Upper lobe of right lung (tissue), 1 donor: ENCODE measurements at regions not wholly inside any gene's neighbourhood (a gene's known extent, or its start where the extent isn't known, plus 50 kb on each side); places are given as distances from the start of the nearest gene placed in this dataset.

Experiments
- ATAC-seq: fragments of 200-7000 bp; cut with Tn5 transposase; one replicate; pipeline ENCODE4 v1.9.1; 2020; ENCODE audit warnings: mild to moderate bottlenecking, moderate library complexity
- DNase-seq: peaks from one replicate; pipeline ENCODE4 v3.0.0-alpha.2; 2020
- H3K27ac ChIP-seq: fragments of 200-600 bp; one replicate; pipeline ENCODE4 v1.8.0; 2022
- H3K27me3 ChIP-seq: fragments of 200-600 bp; one replicate; pipeline ENCODE4 v1.8.0; 2022; ENCODE audit warnings: mild to moderate bottlenecking
- H3K36me3 ChIP-seq: fragments of 200-600 bp; one replicate; pipeline ENCODE4 v1.8.0; 2022
- H3K4me1 ChIP-seq: fragments of 200-600 bp; one replicate; pipeline ENCODE4 v1.8.0; 2022
- H3K4me3 ChIP-seq: fragments of 200-600 bp; one replicate; pipeline ENCODE4 v1.8.0; 2022; ENCODE audit warnings: mild to moderate bottlenecking
- H3K9me3 ChIP-seq: fragments of 200-600 bp; one replicate; pipeline ENCODE4 v1.8.0; 2022
- CTCF ChIP-seq: fragments of 200-600 bp; IDR thresholded peaks from one replicate; pipeline ENCODE4 v1.8.0; 2022; ENCODE audit warnings: antibody characterized with exemption
- intact Hi-C: fragments of 100-400 bp; cut with DNase I; formaldehyde crosslinking; loops from one replicate; pipeline ENCODE4 v1.11.0; 2022
- donor health status: DM: no; HTN: yes; CAD: no; lungs with severe emphysema.

- ATAC-seq, result no peak
- H3K4me3 ChIP-seq, result no peak overlapping the region
- no peak for DNase-seq
- H3K4me1 ChIP-seq, result peaks cover 13% of the 10 kb centered on the region
- TF ChIP-seq CTCF, result no peak
- no peak overlapping the region for H3K27ac ChIP-seq
- no peaks in the 10 kb centered on the region for H3K9me3 ChIP-seq
- no peaks in the 10 kb centered on the region for H3K36me3 ChIP-seq
- intact Hi-C loops, result no loop called here
- no peaks in the 10 kb centered on the region for H3K27me3 ChIP-seq
These were observed 218.1 kb upstream of the HMGA2 start for GRCh38 chr12:65606008-65606766.

- DNase-seq (no peak), ATAC-seq (no peak)
- no peak for TF ChIP-seq CTCF
- H3K9me3 ChIP-seq, result no peaks in the 10 kb centered on the region
- no peak overlapping the region for H3K4me3 ChIP-seq
- H3K27me3 ChIP-seq, result no peaks in the 10 kb centered on the region
- H3K27ac ChIP-seq, result no peak overlapping the region
- H3K4me1 ChIP-seq, result peaks cover 10% of the 10 kb centered on the region
- no peaks in the 10 kb centered on the region for H3K36me3 ChIP-seq
- intact Hi-C loops, result no loop called here
These were observed 216.9 kb upstream of the HMGA2 start for GRCh38 chr12:65607401-65607841.

- H3K36me3 ChIP-seq, result no peaks in the 10 kb centered on the region
- no peak overlapping the region for H3K27ac ChIP-seq
- no peaks in the 10 kb centered on the region for H3K27me3 ChIP-seq
- H3K4me1 ChIP-seq, result peaks cover under 1% of the 10 kb centered on the region
- no peak for DNase-seq
- no peak overlapping the region for H3K4me3 ChIP-seq
- no peaks in the 10 kb centered on the region for H3K9me3 ChIP-seq
- intact Hi-C loops, result no loop called here
- TF ChIP-seq CTCF, result no peak
- ATAC-seq, result no peak
These were observed 215.9 kb upstream of the HMGA2 start for GRCh38 chr12:65608319-65608916.

- no peaks in the 10 kb centered on the region for H3K9me3 ChIP-seq
- intact Hi-C loops, result no loop called here
- no peak for ATAC-seq
These were observed 214.9 kb upstream of the HMGA2 start for GRCh38 chr12:65609359-65609771.

GRCh38 chr12:65611396-65611795, 212.9 kb upstream of the HMGA2 start:
- DNase-seq (no peak), ATAC-seq (no peak)
- Histone ChIP-seq H3K27me3 (peaks cover 5% of the 10 kb centered on the region), H3K9me3 (no peaks in the 10 kb centered on the region), H3K36me3 (no peaks in the 10 kb centered on the region), H3K4me1 (no peaks in the 10 kb centered on the region), H3K4me3 (no peak overlapping the region), H3K27ac (no peak overlapping the region)
- no peak for TF ChIP-seq CTCF
- intact Hi-C loops, result no loop called here

More at GRCh38 chr12:65609359-65609771, 214.9 kb upstream of the HMGA2 start:
- H3K4me1 ChIP-seq, result no peaks in the 10 kb centered on the region
- H3K4me3 ChIP-seq, result no peak overlapping the region
- DNase-seq, result no peak
- H3K27ac ChIP-seq, result no peak overlapping the region
- TF ChIP-seq CTCF, result no peak
- peaks cover 5% of the 10 kb centered on the region for H3K27me3 ChIP-seq
- no peaks in the 10 kb centered on the region for H3K36me3 ChIP-seq
